ENCODE measurements at regions not wholly inside any gene's neighbourhood (a gene's known extent, or its start where the extent isn't known, plus 50 kb on each side); places are given as distances from the start of the nearest gene placed in this dataset.

DNA sequence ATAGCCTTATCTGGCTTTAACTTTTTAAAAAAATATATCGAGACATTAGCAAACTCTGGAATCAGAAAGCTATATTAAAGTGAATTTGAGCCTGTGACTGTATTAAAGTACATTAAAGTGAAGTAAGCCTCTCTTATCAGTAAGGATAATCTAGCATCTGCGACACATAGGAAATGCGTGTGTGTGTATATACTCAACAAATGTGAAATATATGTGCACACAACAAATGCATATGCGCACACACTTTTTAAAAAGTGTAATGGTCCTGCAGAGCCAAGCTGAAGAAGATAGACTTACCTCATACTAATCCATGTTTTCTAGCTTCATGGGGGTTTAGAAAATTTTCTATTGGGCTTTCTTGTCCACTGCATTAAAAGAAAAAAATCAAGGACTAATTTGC lies 437.1 kb downstream of the ZIC1 start:
- Histone ChIP-seq H3K4me3 (replicated peaks; ENCODE audit: insufficient read depth, low read length) (no peak overlapping the region), H3K27ac (replicated peaks) (no peak overlapping the region), H3K27me3 (ENCODE audit: insufficient read depth, poor library complexity, severe bottlenecking) (no peaks in the 10 kb centered on the region)
- DNase-seq (ENCODE audit: low read depth in 1 of 2, low spot score in 1 of 2): no peak
- TF ChIP-seq, protein P1, sequence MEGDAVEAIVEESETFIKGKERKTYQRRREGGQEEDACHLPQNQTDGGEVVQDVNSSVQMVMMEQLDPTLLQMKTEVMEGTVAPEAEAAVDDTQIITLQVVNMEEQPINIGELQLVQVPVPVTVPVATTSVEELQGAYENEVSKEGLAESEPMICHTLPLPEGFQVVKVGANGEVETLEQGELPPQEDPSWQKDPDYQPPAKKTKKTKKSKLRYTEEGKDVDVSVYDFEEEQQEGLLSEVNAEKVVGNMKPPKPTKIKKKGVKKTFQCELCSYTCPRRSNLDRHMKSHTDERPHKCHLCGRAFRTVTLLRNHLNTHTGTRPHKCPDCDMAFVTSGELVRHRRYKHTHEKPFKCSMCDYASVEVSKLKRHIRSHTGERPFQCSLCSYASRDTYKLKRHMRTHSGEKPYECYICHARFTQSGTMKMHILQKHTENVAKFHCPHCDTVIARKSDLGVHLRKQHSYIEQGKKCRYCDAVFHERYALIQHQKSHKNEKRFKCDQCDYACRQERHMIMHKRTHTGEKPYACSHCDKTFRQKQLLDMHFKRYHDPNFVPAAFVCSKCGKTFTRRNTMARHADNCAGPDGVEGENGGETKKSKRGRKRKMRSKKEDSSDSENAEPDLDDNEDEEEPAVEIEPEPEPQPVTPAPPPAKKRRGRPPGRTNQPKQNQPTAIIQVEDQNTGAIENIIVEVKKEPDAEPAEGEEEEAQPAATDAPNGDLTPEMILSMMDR (IDR thresholded peaks at IDR 0.05; ENCODE audit: insufficient read depth, low read length): no peak
- no peak for TF ChIP-seq GABPA (IDR thresholded peaks at IDR 0.05; ENCODE audit: low read depth)
- TF ChIP-seq SPI1 (IDR thresholded peaks at IDR 0.05; ENCODE audit: borderline replicate concordance, low read depth): no peak
- TF ChIP-seq POLR2AphosphoS5 (IDR thresholded peaks at IDR 0.05; ENCODE audit: low read depth): no peak
- TF ChIP-seq, protein P2, sequence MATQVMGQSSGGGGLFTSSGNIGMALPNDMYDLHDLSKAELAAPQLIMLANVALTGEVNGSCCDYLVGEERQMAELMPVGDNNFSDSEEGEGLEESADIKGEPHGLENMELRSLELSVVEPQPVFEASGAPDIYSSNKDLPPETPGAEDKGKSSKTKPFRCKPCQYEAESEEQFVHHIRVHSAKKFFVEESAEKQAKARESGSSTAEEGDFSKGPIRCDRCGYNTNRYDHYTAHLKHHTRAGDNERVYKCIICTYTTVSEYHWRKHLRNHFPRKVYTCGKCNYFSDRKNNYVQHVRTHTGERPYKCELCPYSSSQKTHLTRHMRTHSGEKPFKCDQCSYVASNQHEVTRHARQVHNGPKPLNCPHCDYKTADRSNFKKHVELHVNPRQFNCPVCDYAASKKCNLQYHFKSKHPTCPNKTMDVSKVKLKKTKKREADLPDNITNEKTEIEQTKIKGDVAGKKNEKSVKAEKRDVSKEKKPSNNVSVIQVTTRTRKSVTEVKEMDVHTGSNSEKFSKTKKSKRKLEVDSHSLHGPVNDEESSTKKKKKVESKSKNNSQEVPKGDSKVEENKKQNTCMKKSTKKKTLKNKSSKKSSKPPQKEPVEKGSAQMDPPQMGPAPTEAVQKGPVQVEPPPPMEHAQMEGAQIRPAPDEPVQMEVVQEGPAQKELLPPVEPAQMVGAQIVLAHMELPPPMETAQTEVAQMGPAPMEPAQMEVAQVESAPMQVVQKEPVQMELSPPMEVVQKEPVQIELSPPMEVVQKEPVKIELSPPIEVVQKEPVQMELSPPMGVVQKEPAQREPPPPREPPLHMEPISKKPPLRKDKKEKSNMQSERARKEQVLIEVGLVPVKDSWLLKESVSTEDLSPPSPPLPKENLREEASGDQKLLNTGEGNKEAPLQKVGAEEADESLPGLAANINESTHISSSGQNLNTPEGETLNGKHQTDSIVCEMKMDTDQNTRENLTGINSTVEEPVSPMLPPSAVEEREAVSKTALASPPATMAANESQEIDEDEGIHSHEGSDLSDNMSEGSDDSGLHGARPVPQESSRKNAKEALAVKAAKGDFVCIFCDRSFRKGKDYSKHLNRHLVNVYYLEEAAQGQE (IDR thresholded peaks at IDR 0.05; ENCODE audit: insufficient replicate concordance, low read depth): no peak

DNA sequence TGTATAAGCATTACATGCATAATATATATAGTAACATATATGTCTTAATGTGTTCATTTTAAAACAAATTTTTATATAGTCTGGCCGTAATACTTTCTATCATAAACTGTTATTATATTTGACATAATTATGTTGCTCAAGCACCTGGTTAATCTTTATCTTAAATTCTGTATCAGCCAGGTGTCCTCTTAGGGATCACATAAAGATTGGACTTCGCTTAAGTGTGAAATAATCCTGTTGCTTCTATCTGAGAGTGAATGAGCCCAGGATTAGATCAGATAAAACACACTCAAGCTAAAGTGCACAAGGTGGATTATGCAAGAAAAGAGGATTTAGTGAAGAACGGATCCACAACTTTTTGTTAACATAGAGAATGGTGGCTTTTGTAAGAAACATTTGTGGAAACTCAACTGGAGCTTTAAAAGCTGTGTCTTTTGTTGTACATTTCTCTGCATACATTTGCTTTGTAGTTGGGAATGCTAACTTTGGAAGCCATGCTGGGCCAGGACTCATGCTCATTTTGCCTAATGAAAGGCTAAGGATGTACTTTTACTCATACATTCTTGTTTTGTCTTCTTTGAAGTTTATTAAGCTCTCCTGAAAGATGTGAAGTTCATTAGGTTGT lies 437.8 kb downstream of the ZIC1 start:
- DNase-seq (ENCODE audit: low read depth in 1 of 2, low spot score in 1 of 2): no peak
- no peaks in the 10 kb centered on the region for H3K27me3 ChIP-seq (ENCODE audit: insufficient read depth, poor library complexity, severe bottlenecking)
- TF ChIP-seq POLR2AphosphoS5 (IDR thresholded peaks at IDR 0.05; ENCODE audit: low read depth) (no peak), SPI1 (IDR thresholded peaks at IDR 0.05; ENCODE audit: borderline replicate concordance, low read depth) (no peak), GABPA (IDR thresholded peaks at IDR 0.05; ENCODE audit: low read depth) (no peak)
- TF ChIP-seq, protein P1 (IDR thresholded peaks at IDR 0.05; ENCODE audit: insufficient read depth, low read length): no peak
- TF ChIP-seq, protein P2 (IDR thresholded peaks at IDR 0.05; ENCODE audit: insufficient replicate concordance, low read depth): no peak
- H3K4me3 ChIP-seq (replicated peaks; ENCODE audit: insufficient read depth, low read length): no peak overlapping the region
- no peak overlapping the region for H3K27ac ChIP-seq (replicated peaks)

DNA sequence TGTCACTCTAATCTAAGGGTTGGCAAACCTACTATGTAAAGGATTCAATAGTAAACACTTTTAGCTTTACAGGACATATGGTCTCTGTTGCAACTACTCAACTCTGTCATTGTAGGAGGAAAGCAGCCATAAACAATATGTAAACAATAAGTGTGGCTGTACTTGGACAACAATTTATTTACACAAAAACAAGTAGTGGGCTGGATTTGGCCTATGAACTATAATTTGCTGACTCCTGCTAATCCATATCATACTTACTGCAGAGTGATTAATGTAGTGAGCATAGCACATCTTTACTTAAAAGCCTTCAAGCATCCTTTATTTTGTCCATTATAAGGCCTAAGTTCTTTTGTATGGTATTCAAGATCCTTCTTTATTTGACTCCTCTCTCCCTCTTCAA lies 441.9 kb downstream of the ZIC1 start:
- no peak for DNase-seq (ENCODE audit: low read depth in 1 of 2, low spot score in 1 of 2)
- no peak overlapping the region for H3K4me3 ChIP-seq (replicated peaks; ENCODE audit: insufficient read depth, low read length)
- TF ChIP-seq, protein P1 (IDR thresholded peaks at IDR 0.05; ENCODE audit: insufficient read depth, low read length): no peak
- TF ChIP-seq POLR2AphosphoS5 (IDR thresholded peaks at IDR 0.05; ENCODE audit: low read depth): no peak
- TF ChIP-seq SPI1 (IDR thresholded peaks at IDR 0.05; ENCODE audit: borderline replicate concordance, low read depth): no peak
- TF ChIP-seq GABPA (IDR thresholded peaks at IDR 0.05; ENCODE audit: low read depth): no peak
- TF ChIP-seq, protein P2 (IDR thresholded peaks at IDR 0.05; ENCODE audit: insufficient replicate concordance, low read depth): no peak
- H3K27me3 ChIP-seq (ENCODE audit: insufficient read depth, poor library complexity, severe bottlenecking): no peaks in the 10 kb centered on the region
- H3K27ac ChIP-seq (replicated peaks): no peak overlapping the region

All from HL-60 (cell line).